ENCODE measurements at regions not wholly inside any gene's neighbourhood (a gene's known extent, or its start where the extent isn't known, plus 50 kb on each side); places are given as distances from the start of the nearest gene placed in this dataset.

- TF ChIP-seq CTCF (IDR thresholded peaks at IDR 0.05) (no peak), POLR2A (IDR thresholded peaks at IDR 0.05) (no peak)
These were observed 97.6 kb upstream of the SLIT3 start for GRCh38 chr5:169398515-169398914.

All from stomach (tissue), 4 donors.